ENCODE measurements at regions not wholly inside any gene's neighbourhood (a gene's known extent, or its start where the extent isn't known, plus 50 kb on each side); places are given as distances from the start of the nearest gene placed in this dataset.

GRCh38 chr15:87582169-87582568 lies 674.4 kb downstream of the NTRK3 start:
- Mint-ChIP-seq H3K36me3 (ENCODE audit: low read depth) (no peaks in the 10 kb centered on the region), H3K9me3 (no peaks in the 10 kb centered on the region), H3K27me3 (no peaks in the 10 kb centered on the region), H3K4me3 (no peak overlapping the region), H3K4me1 (no peaks in the 10 kb centered on the region), H3K27ac (no peak overlapping the region)
- ChIA-PET POLR2A (no interaction called here), CTCF (no interaction called here)
- DNase-seq, result no peak

GRCh38 chr15:87579537-87579936 lies 677.0 kb downstream of the NTRK3 start:
- Mint-ChIP-seq H3K4me1 (no peaks in the 10 kb centered on the region), H3K36me3 (ENCODE audit: low read depth) (no peaks in the 10 kb centered on the region), H3K27me3 (peaks cover 2% of the 10 kb centered on the region), H3K4me3 (no peak overlapping the region), H3K9me3 (no peaks in the 10 kb centered on the region), H3K27ac (no peak overlapping the region)
- ChIA-PET CTCF (no interaction called here), POLR2A (no interaction called here)
- no peak for DNase-seq

DNA sequence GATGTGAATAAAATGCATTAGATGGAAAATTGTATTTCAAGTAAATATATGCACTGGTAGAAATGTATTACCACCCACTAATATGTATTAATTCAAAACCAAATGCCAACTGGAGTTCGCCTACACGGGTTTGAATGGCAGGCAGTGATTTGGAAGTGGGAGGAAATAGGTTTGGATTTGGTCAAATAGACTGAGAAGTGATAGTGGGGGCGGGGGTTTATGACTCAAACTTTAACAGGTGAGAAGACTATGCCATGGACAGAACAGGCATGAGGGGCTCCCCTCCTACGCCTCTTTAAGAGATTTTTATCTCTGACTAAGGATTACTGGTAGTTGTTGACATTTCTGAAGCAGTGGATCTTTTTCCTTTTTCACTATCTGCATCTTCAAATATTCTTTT lies 677.8 kb downstream of the NTRK3 start:
- Mint-ChIP-seq H3K27me3 (peaks cover 2% of the 10 kb centered on the region), H3K27ac (no peak overlapping the region), H3K36me3 (ENCODE audit: low read depth) (no peaks in the 10 kb centered on the region), H3K4me1 (no peaks in the 10 kb centered on the region), H3K9me3 (no peaks in the 10 kb centered on the region), H3K4me3 (no peak overlapping the region)
- CTCF ChIA-PET, result interaction anchor here (1.0 kb wide), 1 partner anchor 17 kb away, joined by 3 read pairs; no protein-coding TSS in a partner anchor
- POLR2A ChIA-PET, result no interaction called here
- DNase-seq, result no peak

- Mint-ChIP-seq H3K9me3 (no peaks in the 10 kb centered on the region), H3K4me1 (no peaks in the 10 kb centered on the region), H3K36me3 (ENCODE audit: low read depth) (no peaks in the 10 kb centered on the region), H3K27ac (no peak overlapping the region), H3K4me3 (no peak overlapping the region), H3K27me3 (peaks cover 2% of the 10 kb centered on the region)
- DNase-seq, result no peak
- ChIA-PET CTCF (no interaction called here), POLR2A (no interaction called here)
Observed at GRCh38 chr15:87577336-87577735, 679.2 kb downstream of the NTRK3 start.

- POLR2A ChIA-PET, result no interaction called here
Observed at GRCh38 chr15:87576486-87577176, 679.9 kb downstream of the NTRK3 start.

DNA sequence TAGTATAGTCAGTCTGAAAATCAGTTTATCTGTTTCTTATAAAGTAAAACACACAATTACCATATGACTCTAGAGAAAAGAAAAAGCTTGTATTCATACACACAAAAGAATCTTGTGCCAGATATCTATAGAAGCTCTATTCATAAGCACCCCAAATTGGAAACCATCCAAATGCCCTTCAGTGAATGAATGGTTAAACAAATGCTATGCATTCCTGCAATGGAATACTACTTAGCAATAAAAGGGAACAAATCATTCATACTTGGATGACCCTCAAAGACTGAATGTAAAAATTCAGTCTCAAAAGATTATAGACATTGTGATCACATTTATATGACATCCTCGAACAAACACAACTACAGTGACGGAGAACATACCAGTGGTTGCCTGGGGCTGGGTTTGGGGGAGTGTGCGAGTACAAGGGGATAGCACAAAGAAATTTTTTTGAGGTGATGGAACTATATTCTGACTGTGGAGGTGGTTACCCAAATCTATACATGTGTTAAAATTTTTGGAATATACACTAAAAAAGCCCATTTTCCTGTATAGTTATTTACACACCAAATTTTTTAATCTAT lies 680.6 kb downstream of the NTRK3 start:
- H3K36me3 Mint-ChIP-seq (ENCODE audit: low read depth), result no peaks in the 10 kb centered on the region
- H3K27me3 Mint-ChIP-seq, result peaks cover 2% of the 10 kb centered on the region

More at GRCh38 chr15:87576486-87577176, 679.9 kb downstream of the NTRK3 start:
- Mint-ChIP-seq H3K4me1 (no peaks in the 10 kb centered on the region), H3K9me3 (peaks cover 2% of the 10 kb centered on the region), H3K4me3 (no peak overlapping the region), H3K27ac (no peak overlapping the region), H3K27me3 (peaks cover 2% of the 10 kb centered on the region), H3K36me3 (ENCODE audit: low read depth) (no peaks in the 10 kb centered on the region)
- CTCF ChIA-PET, result no interaction called here
- no peak for DNase-seq

GRCh38 chr15:87573534-87573933 lies 683.0 kb downstream of the NTRK3 start:
- Mint-ChIP-seq H3K36me3 (ENCODE audit: low read depth) (no peaks in the 10 kb centered on the region), H3K4me3 (no peak overlapping the region), H3K27ac (no peak overlapping the region), H3K27me3 (peaks cover 2% of the 10 kb centered on the region), H3K4me1 (peaks cover 7% of the 10 kb centered on the region), H3K9me3 (peaks cover 4% of the 10 kb centered on the region)
- CTCF ChIA-PET, result no interaction called here
- POLR2A ChIA-PET, result no interaction called here
- DNase-seq, result no peak

More for the DNA sequence above, 680.6 kb downstream of the NTRK3 start:
- H3K4me3 Mint-ChIP-seq, result no peak overlapping the region
- ChIA-PET POLR2A (no interaction called here), CTCF (no interaction called here)
- DNase-seq, result no peak
- peaks cover 2% of the 10 kb centered on the region for H3K9me3 Mint-ChIP-seq
- H3K27ac Mint-ChIP-seq, result no peak overlapping the region
- no peaks in the 10 kb centered on the region for H3K4me1 Mint-ChIP-seq

- peaks cover 2% of the 10 kb centered on the region for H3K27me3 Mint-ChIP-seq
- no peaks in the 10 kb centered on the region for H3K36me3 Mint-ChIP-seq (ENCODE audit: low read depth)
- peaks cover 7% of the 10 kb centered on the region for H3K4me1 Mint-ChIP-seq
- no peak for DNase-seq
- no peak overlapping the region for H3K27ac Mint-ChIP-seq
- no peak overlapping the region for H3K4me3 Mint-ChIP-seq
- POLR2A ChIA-PET, result no interaction called here
- peaks cover 4% of the 10 kb centered on the region for H3K9me3 Mint-ChIP-seq
- CTCF ChIA-PET, result no interaction called here
Observed at GRCh38 chr15:87573039-87573438, 683.5 kb downstream of the NTRK3 start.

- no peak for DNase-seq
- Mint-ChIP-seq H3K4me3 (no peak overlapping the region), H3K4me1 (peaks cover 7% of the 10 kb centered on the region), H3K27me3 (peaks cover 2% of the 10 kb centered on the region), H3K9me3 (peaks cover 4% of the 10 kb centered on the region), H3K36me3 (ENCODE audit: low read depth) (no peaks in the 10 kb centered on the region), H3K27ac (no peak overlapping the region)
- POLR2A ChIA-PET, result no interaction called here
- CTCF ChIA-PET, result no interaction called here
Observed at GRCh38 chr15:87572381-87572910, 684.1 kb downstream of the NTRK3 start.

DNA sequence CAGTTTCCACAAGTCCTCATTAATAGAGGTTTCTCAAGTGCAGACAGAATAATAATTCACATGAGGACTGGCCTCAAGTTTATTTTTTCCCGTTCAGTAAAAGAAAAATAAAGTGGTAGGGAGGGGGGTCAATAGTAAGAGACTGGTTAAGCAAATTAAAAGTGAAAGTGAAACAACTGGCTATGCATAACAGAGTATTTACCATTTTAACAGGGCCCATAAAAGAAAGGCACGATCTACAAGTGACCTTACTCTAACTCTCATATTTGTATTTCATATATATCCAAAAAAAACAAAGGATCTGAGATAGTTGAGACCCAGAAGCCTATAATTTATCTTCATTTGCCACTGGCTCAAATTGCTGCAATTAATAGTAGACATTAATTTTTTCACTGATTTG lies 686.3 kb downstream of the NTRK3 start:
- Mint-ChIP-seq H3K27me3 (peaks cover under 1% of the 10 kb centered on the region), H3K4me1 (peaks cover 7% of the 10 kb centered on the region), H3K9me3 (peaks cover 4% of the 10 kb centered on the region), H3K4me3 (peak overlapping the region; percentile 4), H3K36me3 (ENCODE audit: low read depth) (no peaks in the 10 kb centered on the region), H3K27ac (no peak overlapping the region)
- ChIA-PET POLR2A (no interaction called here), CTCF (no interaction called here)
- DNase-seq, result no peak

- Mint-ChIP-seq H3K27me3 (no peaks in the 10 kb centered on the region), H3K4me1 (peaks cover 7% of the 10 kb centered on the region), H3K36me3 (ENCODE audit: low read depth) (no peaks in the 10 kb centered on the region), H3K27ac (no peak overlapping the region), H3K4me3 (no peak overlapping the region), H3K9me3 (peaks cover 4% of the 10 kb centered on the region)
- no peak for DNase-seq
- ChIA-PET CTCF (no interaction called here), POLR2A (no interaction called here)
Observed at GRCh38 chr15:87569581-87569980, 687.0 kb downstream of the NTRK3 start.

DNA sequence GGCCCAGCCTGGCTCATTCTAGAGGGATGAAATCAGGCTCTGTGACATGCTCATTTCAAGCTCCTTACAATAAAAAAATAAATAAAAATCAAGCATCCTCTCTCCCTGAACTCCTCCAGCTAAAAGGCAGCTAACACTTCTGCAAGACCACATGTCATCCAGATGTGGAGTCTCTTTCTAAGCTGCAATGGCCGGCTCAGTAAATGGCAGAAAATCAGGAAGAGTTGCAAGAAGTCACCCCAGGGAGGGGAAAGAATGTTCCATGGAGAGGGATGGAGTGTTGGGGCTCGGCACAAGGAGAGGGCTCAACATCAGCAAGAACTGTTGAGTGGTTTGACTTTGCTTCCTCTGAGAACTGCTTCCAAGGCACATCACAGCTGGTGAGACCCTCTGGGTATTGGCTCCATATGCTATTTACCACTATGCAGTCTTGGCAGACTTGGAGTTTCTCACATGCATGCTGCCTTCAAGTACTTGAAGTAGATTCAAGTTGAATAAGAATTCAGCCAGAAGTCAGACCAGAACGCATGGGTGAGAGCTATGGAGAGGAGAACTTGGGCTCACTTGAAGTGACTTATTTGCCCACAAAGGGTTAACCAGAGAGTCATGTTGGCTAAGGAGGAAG lies 689.0 kb downstream of the NTRK3 start:
- H3K4me3 Mint-ChIP-seq, result no peak overlapping the region
- H3K27me3 Mint-ChIP-seq, result no peaks in the 10 kb centered on the region
- H3K27ac Mint-ChIP-seq, result no peak overlapping the region
- ChIA-PET POLR2A (no interaction called here), CTCF (no interaction called here)
- peaks cover 6% of the 10 kb centered on the region for H3K9me3 Mint-ChIP-seq
- no peak for DNase-seq
- no peaks in the 10 kb centered on the region for H3K36me3 Mint-ChIP-seq (ENCODE audit: low read depth)
- H3K4me1 Mint-ChIP-seq, result peaks cover 7% of the 10 kb centered on the region

- Mint-ChIP-seq H3K36me3 (ENCODE audit: low read depth) (no peaks in the 10 kb centered on the region), H3K4me3 (no peak overlapping the region), H3K27ac (no peak overlapping the region), H3K4me1 (peaks cover 7% of the 10 kb centered on the region), H3K9me3 (peaks cover 5% of the 10 kb centered on the region), H3K27me3 (no peaks in the 10 kb centered on the region)
- ChIA-PET POLR2A (no interaction called here), CTCF (no interaction called here)
- DNase-seq, result no peak
Observed at GRCh38 chr15:87566236-87566635, 690.3 kb downstream of the NTRK3 start.
